A673 (cell line): ENCODE measurements at regions not wholly inside any gene's neighbourhood (a gene's known extent, or its start where the extent isn't known, plus 50 kb on each side); places are given as distances from the start of the nearest gene placed in this dataset.

Experiments
- BruUV-seq: library from RNA; stranded (reverse); fragments of 400-500 nt; replicated peaks from 2 replicates; lab custom pipeline; 2021; lab: Mats Ljungman, UMichigan
- CTCF ChIA-PET: fragments of 300-600 bp; sonication (Branson Sonifier 250); formaldehyde crosslinking; loops from one replicate; lab custom pipeline; 2022; ENCODE audit warnings: antibody characterized with exemption; lab: Charles Lee
- POLR2A ChIA-PET: fragments of 300-600 bp; sonication (Branson Sonifier 250); formaldehyde crosslinking; loops from one replicate; lab custom pipeline; 2022; ENCODE audit warnings: antibody characterized with exemption; ENCODE audit not compliant: low non-redundant PET; lab: Charles Lee
- DNase-seq: peaks from one replicate; pipeline ENCODE4 v3.0.0-alpha.2; 2015; ENCODE audit warnings: low spot score
- H3K27ac ChIP-seq: fragments of 200-600 bp; sonication (generic); 2 replicates; pipeline ENCODE4 v1.5.1; 2016; ENCODE audit warnings: mixed run types, low read depth, mild to moderate bottlenecking, mixed read lengths, antibody characterized with exemption, low read length; ENCODE audit not compliant: poor library complexity, severe bottlenecking
- H3K27me3 ChIP-seq: fragments of 200-600 bp; sonication (generic); replicated peaks from 2 replicates; pipeline ENCODE4 v1.6.1; 2017; ENCODE audit warnings: mixed run types, low read depth, mild to moderate bottlenecking, mixed read lengths, antibody characterized with exemption, low read length; ENCODE audit not compliant: insufficient read depth, poor library complexity
- H3K36me3 ChIP-seq: fragments of 200-600 bp; sonication (generic); 2 replicates; pipeline ENCODE4 v1.6.1; 2016; ENCODE audit warnings: mixed run types, mild to moderate bottlenecking, mixed read lengths, antibody characterized with exemption, low read length; ENCODE audit not compliant: insufficient read depth, poor library complexity, severe bottlenecking
- H3K4me1 ChIP-seq: fragments of 200-600 bp; sonication (generic); 2 replicates; pipeline ENCODE4 v1.6.1; 2017; ENCODE audit warnings: mixed run types, mild to moderate bottlenecking, mixed read lengths, antibody characterized with exemption, low read length; ENCODE audit not compliant: insufficient read depth, poor library complexity, severe bottlenecking
- H3K4me3 ChIP-seq: fragments of 200-600 bp; sonication (generic); 2 replicates; pipeline ENCODE4 v1.5.1; 2016; ENCODE audit warnings: low read depth, mixed run types, mild to moderate bottlenecking, mixed read lengths, low read length; ENCODE audit not compliant: poor library complexity, severe bottlenecking
- H3K9me3 ChIP-seq: fragments of 200-600 bp; sonication (generic); 2 replicates; pipeline ENCODE4 v1.6.1; 2016; ENCODE audit warnings: mixed run types, low read depth, mild to moderate bottlenecking, mixed read lengths, antibody characterized with exemption, low read length; ENCODE audit not compliant: poor library complexity, severe bottlenecking
- CTCF ChIP-seq: fragments of 300-800, 200-600 bp; sonication (generic); conservative IDR thresholded peaks from 2 replicates; pipeline ENCODE4 v1.5.1; 2017; ENCODE audit warnings: low read depth, mild to moderate bottlenecking, antibody characterized with exemption, low read length, moderate library complexity, mixed read lengths
- EZH2 ChIP-seq: fragments of 200-600 bp; sonication (generic); IDR thresholded peaks from 2 replicates; pipeline ENCODE4 v1.6.1; 2017; ENCODE audit warnings: borderline replicate concordance, low read depth, mild to moderate bottlenecking, mixed read lengths, antibody characterized with exemption, low read length; ENCODE audit not compliant: poor library complexity, severe bottlenecking
- intact Hi-C: fragments of 100-400 bp; cut with micrococcal nuclease; formaldehyde crosslinking; loops from one replicate; pipeline ENCODE4 v1.10.0; 2022; ENCODE audit not compliant: unreplicated experiment

GRCh38 chr16:54347961-54348360 lies 61.4 kb upstream of the IRX3 start:
- H3K27ac ChIP-seq: no peak overlapping the region
- no peaks in the 10 kb centered on the region for H3K36me3 ChIP-seq
- H3K4me3 ChIP-seq: no peak overlapping the region
- no TSS peak for BruUV-seq
- ChIA-PET POLR2A (no interaction called here), CTCF (no interaction called here)
- H3K27me3 ChIP-seq: no peaks in the 10 kb centered on the region
- TF ChIP-seq CTCF: no peak
- TF ChIP-seq EZH2: no peak
- DNase-seq: no peak
- H3K9me3 ChIP-seq: no peaks in the 10 kb centered on the region
- H3K4me1 ChIP-seq: no peaks in the 10 kb centered on the region
- intact Hi-C loops: no loop called here

GRCh38 chr16:54346041-54346440 lies 59.5 kb upstream of the IRX3 start:
- TF ChIP-seq EZH2 (no peak), CTCF (no peak)
- Histone ChIP-seq H3K4me3 (no peak overlapping the region), H3K27me3 (no peaks in the 10 kb centered on the region), H3K27ac (no peak overlapping the region), H3K9me3 (no peaks in the 10 kb centered on the region), H3K36me3 (no peaks in the 10 kb centered on the region), H3K4me1 (no peaks in the 10 kb centered on the region)
- no TSS peak for BruUV-seq
- ChIA-PET CTCF (no interaction called here), POLR2A (no interaction called here)
- no peak for DNase-seq
- intact Hi-C loops: no loop called here

DNA sequence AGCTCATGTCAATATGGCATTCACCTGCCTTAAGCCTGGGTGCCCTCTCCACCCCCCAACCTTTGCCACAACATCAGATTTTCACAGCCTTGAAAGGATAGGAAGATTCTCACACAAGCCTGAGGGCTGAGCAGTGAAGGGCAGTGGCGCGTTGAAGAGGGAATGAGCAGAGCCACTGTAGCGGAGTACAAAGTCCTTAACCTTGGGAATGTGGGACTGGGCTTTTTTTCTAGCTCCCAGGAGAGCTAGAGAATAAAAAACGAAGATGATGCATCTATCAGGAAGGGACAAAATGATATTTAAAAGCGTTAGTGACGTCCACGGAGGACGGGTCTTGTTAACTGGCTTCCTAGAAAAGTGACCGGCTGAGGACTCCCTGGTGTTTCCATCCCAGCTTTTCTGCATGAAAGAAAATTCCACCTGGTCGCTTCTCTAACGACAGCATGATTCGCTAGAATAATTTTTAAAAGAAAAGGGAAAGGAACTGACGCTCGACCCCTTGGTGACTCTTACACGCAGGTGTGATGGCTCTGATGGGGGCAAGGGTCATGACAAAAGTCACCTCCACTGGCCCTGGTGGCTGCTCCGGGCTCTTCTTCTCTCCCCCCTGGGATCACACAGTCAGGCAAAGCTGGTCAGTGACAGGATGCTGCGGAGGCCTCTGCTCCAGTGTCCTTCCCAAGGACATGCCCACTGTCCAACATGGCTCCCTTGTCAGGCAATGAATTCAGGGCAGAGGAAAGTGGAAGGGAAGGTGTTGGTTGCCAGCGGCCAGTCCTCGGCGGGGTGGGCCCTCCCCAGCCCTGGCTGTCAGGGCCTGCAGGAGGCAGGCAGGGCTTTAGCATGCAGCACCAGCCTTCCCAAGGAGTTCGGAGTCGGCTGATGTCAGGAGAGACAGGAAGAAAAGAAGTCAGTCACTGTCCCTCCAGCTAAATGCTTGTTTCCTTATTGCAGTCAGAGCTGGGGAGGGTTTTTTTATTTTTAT lies 58.4 kb upstream of the IRX3 start:
- ChIA-PET POLR2A (no interaction called here), CTCF (interaction anchor here (0.6 kb wide), 1 partner anchor 654 kb away, joined by 8 read pairs; no protein-coding TSS in a partner anchor)
- no TSS peak for BruUV-seq
- Histone ChIP-seq H3K9me3 (no peaks in the 10 kb centered on the region), H3K36me3 (no peaks in the 10 kb centered on the region), H3K4me1 (no peaks in the 10 kb centered on the region), H3K27ac (no peak overlapping the region), H3K27me3 (no peaks in the 10 kb centered on the region), H3K4me3 (no peak overlapping the region)
- no peak for DNase-seq
- intact Hi-C loops: no loop called here
- TF ChIP-seq CTCF (no peak), EZH2 (no peak)
